22Rv1 (cell line): ENCODE measurements at regions not wholly inside any gene's neighbourhood (a gene's known extent, or its start where the extent isn't known, plus 50 kb on each side); places are given as distances from the start of the nearest gene placed in this dataset.

ENCODE experiments used
- H3K27ac ChIP-seq: fragments of 450-650 bp; 2 replicates; pipeline ENCODE4 v1.5.1; 2017
- CTCF ChIP-seq: fragments of 450-650 bp; IDR thresholded peaks from 2 replicates; pipeline ENCODE4 v1.5.1; 2017; ENCODE audit warnings: mild to moderate bottlenecking
- ZFX ChIP-seq: fragments of 450-650 bp; IDR thresholded peaks from 2 replicates; pipeline ENCODE4 v1.6.1; 2017; ENCODE audit warnings: antibody characterized with exemption, borderline replicate concordance

- no peak overlapping the region for H3K27ac ChIP-seq
- TF ChIP-seq CTCF (no peak), ZFX (no peak)
Observed at GRCh38 chr10:4008676-4009382, 223.8 kb upstream of the KLF6 start.

- no peak overlapping the region for H3K27ac ChIP-seq
- no peak for TF ChIP-seq CTCF
- TF ChIP-seq ZFX = no peak
Observed at GRCh38 chr10:4007771-4008170, 222.8 kb upstream of the KLF6 start.

- H3K27ac ChIP-seq = no peak overlapping the region
- TF ChIP-seq CTCF (no peak), ZFX (no peak)
Observed at GRCh38 chr10:4006858-4007257, 221.8 kb upstream of the KLF6 start.

DNA sequence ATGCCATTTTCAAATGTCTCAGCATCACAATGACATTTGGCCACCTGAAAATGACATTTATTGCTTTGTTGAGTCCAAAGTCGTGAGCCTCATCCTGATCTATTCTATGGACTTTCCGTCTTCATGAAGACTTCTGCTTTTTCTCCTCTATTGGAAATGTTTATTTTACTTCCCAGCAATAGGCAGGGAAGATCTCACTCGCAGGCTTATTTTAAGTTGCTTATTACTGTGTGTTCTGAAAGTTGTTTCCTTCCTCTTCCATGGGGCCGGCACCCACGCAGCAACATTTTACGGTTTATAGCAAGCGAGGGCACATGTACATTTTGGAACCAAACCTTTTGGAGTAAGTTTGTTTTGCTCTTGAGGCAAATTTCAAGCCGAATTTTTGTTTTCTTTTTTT lies 221.0 kb upstream of the KLF6 start:
- no peak overlapping the region for H3K27ac ChIP-seq
- no peak for TF ChIP-seq CTCF
- no peak for TF ChIP-seq ZFX

GRCh38 chr10:4004990-4005389 lies 220.0 kb upstream of the KLF6 start:
- TF ChIP-seq ZFX (no peak), CTCF (no peak)

GRCh38 chr10:4004144-4004543 lies 219.1 kb upstream of the KLF6 start:
- TF ChIP-seq CTCF (no peak), ZFX (no peak)
- no peak overlapping the region for H3K27ac ChIP-seq

More at GRCh38 chr10:4004990-4005389, 220.0 kb upstream of the KLF6 start:
- H3K27ac ChIP-seq = no peak overlapping the region

GRCh38 chr10:4003348-4003973 lies 218.5 kb upstream of the KLF6 start:
- TF ChIP-seq CTCF = no peak
- TF ChIP-seq ZFX = no peak
- H3K27ac ChIP-seq = no peak overlapping the region
